ENCODE measurements at regions not wholly inside any gene's neighbourhood (a gene's known extent, or its start where the extent isn't known, plus 50 kb on each side); places are given as distances from the start of the nearest gene placed in this dataset.

- TF ChIP-seq CTCF (IDR thresholded peaks at IDR 0.05 in 4 of 5, conservative IDR thresholded peaks at IDR 0.05 in 1 of 5) (no peak), POLR2A (IDR thresholded peaks at IDR 0.05) (no peak)
Measured at GRCh38 chr22:11066458-11067285, 4461.3 kb upstream of the OR11H1 start.
